ENCODE measurements at regions not wholly inside any gene's neighbourhood (a gene's known extent, or its start where the extent isn't known, plus 50 kb on each side); places are given as distances from the start of the nearest gene placed in this dataset.

DNA sequence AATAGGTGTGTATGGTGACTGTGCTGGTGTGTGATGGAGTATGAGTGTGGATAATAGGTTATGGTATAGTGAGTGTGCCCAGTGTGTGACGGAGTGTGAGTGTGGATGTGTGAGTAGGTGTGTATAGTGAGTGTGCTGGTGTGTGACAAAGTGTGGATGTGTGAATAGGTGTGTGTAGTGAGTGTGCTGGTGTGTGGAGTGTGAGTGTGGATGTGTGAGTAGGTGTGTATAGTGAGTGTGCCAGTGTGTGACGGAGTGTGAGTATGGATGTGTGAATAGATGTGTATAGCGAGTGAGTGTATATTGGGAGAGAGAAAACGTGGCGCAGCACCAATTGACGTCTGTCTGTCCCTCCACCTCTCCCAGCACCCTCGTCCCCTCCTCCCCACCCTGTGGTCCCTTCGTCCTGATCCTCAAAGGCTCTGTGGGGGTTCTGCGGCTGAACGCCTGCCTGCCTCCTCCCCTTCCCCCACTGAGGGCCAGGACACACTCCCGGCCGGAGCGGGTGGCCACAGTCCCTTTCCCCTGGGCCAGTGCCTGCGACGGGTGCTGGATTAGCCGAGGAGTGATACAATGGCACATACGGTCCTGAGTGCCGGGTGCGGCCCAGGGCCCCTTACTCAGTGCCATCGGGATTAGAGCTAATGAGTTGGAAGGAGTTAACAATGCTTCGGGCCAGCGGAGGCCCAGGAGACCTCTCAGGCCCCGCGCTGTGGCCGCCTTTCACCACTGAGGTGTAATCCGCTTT, 160.0 kb downstream of the MRM1 start:
- DNase-seq: no peak

DNA sequence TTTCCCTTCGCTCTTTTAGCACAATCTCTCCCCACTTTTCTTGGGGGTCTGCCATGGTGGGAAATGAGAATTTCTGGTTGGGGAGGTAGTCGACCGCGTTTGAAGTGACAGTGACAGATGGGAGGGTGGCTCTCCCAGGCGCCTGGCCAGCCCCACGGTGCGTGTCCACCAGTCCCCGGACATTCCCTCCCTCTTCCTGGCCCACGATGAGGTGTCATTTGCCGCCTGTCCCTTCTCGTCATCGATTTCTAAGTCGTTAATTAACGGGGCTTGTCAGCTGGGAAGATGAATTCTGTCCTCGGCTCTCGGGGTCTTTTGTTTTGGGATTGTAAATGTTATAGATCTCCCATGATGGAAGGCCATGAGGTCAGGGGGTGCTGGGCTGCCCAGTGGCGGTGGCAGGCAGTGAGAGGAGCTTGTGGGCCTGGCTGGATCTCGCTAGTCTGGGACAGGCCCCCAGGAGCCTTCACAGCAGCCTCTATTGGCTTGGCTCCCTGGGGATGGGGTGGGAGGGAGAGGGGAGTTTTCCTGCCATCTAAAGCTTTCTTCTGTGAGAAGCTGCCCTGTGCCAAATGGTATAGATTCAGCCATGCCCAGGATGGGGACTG, 164.2 kb downstream of the MRM1 start:
- DNase-seq: no peak

DNA sequence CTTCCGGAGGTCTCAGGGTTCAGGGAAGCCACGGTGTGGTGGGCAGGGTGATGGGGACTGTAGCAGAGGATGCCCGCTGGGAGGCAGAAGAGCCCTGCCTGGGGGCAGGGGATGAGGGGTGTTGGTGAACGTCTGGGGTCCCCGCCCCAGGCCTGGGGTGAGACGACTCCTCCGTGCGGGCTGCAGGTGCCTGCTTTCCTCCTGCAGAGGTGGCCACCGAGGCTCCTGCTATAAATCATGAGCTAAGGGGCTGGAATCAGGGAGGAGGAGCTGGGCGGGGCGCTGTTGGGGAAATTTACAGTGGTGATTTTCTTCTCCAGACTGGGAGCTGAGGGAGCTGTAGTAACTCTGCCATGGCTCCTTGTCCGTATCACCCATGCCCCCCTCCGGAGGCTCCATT, 167.0 kb downstream of the MRM1 start:
- no peak for DNase-seq

DNA sequence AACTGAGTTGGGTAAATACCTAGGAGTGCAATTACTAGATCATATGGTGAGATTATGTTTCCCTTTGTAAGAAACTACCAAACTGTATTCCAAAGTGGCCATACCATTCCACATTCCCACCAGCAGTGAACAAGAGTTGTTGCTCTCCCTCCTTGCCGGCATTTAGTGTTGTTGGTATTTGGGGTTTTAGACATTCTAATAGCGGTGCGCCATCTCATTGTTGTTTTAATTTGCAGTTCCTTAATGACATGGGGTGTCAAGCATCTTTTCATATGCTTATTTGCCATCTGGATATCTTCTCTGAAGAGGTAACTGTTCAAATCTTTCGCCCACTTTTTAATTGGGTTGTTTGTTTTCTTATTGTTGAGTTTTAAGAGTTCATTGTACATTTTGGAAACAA, 164.2 kb upstream of the LHX1 start:
- DNase-seq: peak; percentile 65

DNA sequence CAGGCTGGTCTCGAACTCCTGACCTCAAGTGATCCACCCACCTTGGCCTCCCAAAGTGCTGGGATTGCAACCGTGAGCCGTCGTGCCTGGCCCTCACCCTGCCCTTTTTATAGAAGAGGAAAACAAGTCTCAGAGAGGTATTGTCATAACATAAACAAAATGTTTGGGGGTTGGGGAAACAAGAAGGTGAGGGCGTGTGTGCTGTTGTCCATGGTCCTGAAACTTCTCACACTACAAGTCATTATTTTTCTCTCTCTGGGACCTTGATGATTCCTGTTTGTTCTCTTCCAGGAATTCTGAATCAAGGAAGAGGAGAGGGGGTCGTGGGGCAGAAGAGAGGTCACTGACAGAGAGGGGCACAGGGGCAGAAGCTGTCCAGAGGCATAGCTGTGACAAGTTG, 160.2 kb upstream of the LHX1 start:
- no peak for DNase-seq

DNA sequence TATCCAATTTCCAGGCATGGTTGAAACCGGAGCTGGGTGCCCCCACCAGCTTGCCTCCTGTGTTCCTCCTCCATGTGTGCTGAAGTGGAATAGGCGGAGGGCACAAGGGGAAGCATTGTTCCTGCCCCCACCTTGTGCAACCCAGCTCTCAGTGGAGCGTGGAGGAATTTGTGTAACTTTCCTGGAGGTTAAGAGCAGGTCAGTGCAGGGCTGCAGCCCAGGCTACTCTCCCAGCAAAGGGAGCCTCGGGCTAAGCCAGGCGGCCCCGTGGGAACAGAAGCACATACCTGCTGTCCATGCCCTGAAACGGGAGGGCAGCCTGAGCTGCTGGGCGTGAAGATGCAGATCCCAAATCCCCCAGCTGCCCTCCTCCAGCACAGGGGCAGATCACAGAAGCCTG, 158.8 kb upstream of the LHX1 start:
- DNase-seq: peak; percentile 48

DNA sequence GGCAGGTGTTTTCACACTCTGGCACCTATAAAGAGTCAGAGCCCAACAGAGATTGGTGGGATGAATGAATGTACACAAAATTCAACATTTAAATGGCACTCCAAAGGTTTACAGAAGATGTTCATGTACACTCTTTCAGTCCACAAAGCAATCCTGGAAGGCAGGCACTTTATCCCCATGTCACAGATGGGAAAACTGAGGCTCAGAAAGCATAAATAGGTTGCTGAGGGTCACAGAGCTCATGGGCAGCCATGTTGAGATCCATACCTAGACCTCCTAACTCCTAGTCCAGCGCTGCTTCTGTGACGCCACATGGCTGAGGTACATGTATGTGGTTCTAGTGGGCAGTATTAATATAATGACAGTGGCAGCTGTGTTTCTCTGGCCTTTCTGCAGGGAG, 157.7 kb upstream of the LHX1 start:
- no peak for DNase-seq

DNA sequence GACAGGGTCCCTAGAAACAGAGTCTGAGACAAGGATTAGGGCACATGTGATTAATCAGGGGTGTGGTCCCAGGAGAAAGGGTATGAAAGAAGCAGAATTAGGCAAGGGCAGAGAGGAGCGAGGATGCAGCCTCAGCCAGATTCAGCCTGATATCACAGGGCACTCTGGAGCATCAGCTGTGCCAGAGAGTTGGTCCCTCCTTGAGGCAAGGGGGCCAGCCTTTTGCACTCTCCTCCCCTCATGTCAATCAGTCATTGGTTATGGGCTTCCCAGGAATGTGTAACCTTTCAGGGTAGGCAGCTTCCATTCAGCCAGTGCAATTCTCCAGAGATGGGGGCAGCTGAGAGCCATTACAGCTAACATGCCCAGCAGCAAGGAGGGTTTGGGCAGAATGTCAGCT, 152.6 kb upstream of the LHX1 start:
- DNase-seq: no peak

DNA sequence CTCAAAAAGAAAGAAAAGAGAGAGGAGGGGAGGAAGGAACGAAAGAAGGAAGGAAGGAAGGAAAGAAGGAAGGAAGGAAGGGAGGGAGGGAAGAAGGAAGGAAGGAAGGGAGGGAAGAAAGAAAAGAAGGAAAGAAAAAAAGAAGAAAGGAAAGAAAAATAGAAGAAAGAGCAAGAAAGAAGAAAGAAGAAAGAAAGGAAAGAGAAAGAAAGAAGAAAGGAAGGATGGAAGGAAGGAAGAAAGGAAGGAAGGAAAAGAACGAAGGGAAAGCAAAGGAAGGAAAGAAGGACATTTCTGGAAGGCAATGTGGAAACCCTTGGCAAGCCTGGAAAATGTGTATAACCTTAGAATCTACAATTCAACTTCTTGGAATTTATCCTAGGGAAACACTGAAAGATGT, 150.4 kb upstream of the LHX1 start:
- no peak for DNase-seq

DNA sequence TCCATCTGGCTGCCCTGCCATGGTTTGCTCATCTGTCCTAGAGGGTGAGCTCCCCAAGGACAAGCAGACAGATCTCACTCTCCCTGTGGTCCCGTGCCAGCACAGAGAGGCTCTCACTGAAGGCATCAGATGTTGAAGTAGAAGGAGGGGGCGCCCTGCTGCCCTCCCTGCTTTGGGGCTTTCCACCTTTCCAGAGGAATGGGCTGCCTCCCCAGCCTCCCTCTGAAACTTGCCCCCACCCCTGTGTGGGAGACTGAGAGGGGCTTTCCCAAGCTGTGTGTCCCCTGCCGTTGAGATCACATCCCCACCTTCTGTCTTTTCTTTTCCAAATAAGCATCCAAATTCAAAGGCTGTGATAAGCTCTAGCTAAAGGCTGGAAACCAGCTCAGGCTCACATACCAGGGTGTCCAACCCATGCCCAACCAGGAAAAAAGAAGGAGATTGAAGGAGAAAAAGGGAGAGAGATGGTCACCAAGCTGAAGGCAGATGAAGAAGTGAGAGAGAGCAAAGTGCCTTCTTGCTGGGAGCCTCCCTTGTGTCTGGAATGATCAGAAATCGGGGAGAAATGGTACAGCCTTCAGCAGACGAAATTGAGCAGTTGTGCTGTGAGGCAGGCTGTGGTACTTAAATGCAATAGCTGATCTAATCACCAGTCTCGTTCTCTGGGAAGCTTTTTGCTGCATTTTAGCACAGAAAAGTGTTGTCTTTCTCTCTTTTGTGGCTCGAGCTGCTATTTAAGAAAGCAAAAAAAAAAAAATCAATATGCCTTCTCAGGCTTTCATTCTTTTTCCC, 145.9 kb upstream of the LHX1 start:
- DNase-seq: no peak

DNA sequence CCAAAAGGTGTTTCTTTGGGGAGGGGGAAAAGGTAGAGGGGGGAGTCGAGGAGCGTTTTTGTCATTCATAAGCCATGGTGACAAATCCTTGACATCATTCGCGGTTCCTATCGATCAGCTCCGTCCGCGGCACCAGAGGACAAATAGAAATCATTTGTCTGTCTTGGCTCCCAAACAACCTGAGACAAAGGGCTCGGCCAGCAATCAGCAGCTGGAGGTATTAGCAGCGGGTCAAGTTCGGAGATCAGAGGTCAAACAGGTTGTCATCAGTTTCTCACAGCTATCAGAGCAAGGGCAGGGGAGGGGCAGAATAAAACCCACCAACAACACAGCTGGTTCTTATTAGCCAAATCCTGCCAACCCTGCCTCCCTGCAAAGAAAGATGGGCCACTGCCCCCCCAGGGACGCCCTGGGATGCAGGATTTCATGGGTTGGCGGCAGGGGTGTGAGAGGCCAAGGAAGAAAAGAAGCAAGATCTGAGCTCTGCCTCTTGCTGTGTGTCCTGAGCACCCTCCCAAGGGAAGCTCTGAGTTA, 145.3 kb upstream of the LHX1 start:
- no peak for DNase-seq

DNA sequence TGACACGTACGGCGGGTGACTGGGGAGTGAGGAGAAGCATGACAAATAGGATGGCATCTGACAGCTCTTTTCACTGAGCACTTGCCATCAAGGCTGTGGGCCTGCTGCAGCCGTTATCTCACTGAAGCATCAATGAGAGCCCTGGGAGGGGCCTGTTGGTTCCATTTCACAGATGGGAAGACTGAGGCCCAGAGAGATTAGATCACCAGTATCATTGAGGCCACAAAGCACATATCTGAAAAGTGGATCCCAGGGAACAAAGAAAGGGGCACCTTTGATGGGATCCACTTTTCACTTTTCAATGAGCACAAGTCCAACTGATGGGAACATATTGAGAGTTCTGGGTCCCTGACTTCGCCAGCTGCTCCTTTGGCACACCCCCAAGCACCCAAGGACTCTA, 144.4 kb upstream of the LHX1 start:
- DNase-seq: no peak

DNA sequence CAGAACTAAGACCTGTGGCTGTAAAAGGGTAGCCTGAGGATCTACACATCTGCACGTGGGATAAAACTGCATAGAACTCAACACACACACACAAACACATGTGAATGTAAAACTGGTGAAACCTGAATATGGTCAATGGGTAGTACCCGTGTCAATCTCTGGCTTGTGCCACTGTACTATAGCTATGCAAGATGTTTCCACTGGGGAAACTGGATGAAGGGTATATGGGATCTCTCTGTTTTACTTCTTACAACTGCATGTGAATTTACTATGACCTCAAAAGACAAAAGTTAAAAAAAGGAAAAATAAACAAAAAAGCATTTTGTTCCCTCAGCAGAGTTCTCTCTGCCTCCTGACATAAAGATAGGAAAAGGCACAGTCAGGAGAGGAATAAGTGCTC, 143.3 kb upstream of the LHX1 start:
- no peak for DNase-seq

DNA sequence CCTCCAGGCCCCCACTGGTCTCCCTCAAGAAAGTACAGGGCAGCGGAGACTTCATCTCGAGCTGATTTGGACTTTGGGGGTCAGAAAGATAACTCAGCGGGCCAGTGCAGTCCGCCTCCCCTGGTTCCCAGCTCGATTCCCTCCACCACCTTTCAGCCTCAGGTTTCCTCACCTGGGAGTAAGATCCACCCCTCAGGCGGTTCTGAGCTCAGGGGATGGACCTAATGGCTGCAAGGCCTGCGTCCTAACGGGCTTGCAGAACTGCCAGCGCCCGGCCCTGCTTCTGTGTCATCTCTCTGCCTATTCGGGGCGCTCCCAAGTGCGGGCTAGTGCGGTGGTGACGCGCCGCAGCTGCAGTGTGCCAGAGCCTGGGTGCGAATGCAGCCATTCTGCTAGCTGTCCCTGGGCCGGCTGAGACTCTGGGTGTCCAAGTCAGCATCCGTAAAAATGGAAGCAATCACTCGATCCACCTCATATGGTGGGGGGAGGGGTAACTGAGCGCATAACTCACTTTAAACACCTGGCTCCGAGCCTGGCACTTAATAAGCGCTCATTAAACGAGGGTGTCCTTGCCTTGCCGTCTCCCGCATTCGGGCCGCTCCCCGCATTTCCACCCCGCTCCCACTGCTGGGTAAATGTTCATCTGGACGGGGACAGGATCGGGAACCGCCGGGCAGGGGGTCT, 129.6 kb upstream of the LHX1 start:
- DNase-seq: no peak

DNA sequence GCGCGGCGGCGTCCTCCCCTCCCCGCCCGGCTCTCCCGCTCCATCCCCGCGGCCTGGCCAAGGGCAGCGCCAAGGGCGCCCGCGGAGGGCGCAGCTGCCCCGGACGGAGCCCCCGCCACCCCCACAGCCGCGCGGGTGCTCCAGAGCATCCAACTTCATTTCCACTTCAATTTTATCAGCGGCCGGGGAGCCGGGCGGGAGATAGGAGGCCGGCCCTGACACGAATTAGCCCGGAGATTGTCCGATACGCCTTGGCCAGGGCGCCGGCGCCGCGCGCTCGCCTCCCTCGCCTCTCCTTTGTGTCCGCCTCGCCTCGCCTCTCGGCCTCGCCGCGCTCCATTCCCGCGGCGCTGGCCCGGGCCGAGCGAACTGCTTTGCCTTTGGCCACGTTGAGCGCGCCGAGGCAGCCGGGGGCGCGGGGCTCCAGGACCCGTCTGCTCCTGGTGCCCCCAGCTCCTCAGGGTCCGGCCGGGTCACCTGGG, 129.1 kb upstream of the LHX1 start:
- DNase-seq: peak; percentile 30

DNA sequence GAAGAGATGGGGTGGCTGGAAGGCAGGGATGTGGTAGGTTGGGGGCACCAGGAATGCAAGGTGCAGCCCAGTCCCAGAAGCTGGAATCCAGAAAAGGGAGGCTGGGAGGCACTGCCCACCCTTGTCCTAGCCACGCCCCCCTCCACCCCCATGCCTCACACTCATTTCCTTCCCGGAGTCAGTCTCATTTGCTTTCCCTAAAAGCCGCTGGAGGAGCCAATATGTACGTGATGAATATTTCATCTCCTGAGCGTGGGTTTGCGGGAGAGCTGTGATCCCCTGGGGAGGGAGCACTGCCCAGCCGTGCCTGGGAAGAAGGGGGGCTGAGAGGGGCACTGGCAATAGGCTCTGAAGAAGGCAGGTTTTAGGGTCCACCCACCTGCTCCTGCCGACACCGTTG, 124.5 kb upstream of the LHX1 start:
- DNase-seq: no peak

DNA sequence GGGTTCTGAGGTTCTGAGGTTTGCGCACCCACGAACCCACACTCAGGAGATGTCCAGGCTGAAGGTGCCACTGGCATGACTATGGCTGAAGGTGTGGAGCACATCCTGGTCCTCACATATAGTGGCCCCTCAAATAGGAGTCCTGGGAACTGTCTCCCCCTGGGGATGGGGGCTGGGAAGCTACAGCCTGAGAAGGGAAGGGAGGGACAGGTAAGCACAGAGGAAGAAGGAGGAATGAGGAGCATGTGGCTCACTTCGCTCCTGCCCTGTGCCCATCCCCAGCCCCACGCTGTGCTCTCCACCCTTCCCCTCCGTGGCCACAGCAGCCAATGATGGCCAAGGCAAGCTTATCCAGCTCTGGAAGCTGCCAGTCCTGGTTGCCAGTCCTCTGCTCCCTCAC, 123.9 kb upstream of the LHX1 start:
- no peak for DNase-seq

DNA sequence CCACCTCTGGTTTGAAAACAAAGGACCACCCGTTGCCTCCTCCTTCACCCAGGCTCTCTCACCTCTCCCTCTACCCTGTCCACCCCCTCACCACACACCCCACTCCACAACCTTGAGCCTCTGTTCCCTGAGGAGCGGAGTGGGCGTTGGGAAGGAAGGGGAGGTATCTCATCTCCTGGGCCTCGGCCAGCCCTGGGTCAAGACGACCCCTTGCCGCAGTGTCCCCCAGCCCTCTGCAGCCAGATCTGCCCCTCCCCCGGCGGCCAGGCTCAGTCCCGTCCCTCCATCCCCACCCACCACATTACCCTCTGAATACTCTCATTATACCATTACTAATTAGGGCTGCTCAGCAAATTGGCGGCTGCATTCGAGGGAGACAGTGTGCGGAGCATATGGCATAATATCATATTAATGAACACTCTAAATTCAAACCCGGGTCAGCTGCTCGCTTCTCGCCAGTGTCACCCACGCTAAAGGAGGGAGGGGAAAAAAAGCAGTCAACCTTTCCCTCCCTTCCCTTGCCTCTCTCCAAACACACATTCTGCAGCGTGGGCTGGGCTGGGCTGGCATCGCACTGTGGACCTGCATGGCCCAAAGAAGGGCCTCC, 123.2 kb upstream of the LHX1 start:
- no peak for DNase-seq

DNA sequence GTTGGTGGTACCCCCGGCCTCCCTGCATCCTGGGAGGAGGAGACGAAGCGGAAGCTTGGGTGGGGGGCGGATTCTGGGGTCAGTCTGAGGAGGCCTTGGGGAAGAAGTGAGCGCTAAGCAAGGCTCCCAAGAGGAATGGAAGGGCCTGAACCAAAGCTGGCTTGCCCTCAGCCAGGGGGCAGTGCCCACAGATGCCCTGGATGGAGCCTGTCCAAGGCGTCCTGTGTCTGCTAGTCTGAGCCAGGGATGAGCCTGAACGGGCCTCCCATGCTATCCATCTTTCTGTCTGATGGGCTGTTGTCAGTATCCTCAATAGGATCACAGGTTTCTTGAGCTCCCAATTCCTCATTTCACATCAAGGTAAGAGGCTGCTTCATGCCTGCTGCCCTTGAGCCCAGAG, 122.3 kb upstream of the LHX1 start:
- DNase-seq: no peak

DNA sequence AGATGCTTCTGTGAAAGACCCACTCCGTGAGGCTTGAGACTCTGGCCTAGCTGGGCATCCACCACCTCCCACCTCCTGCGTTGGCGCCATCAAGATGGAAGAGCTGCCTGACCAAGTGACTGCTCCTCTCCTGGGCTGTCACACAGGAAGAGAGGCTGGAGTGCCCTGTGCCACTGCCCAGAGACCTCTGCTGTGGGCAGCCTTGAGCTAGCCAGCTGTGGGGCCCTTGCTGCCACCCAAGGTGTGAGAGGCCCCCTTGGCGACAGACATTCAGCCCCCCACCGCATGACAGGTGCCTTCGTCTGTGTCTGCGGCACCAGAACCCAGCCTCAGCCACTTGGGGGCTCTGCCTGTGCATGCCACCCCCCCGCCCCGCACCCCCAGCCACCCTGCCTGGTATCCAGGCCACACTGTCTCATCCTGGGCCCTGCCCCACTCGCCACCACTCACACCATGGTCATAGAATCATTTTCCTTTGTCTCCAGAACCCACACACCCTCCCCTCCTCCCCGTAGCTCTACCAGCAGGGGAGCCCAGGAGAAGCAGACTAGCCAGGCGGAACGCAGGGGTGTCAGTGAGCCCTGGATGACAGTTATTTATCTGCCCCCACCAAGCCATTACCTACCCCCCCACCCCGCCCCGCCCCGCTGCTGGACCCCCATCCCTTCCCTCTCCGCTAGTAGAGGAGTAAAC, 120.9 kb upstream of the LHX1 start:
- no peak for DNase-seq

DNA sequence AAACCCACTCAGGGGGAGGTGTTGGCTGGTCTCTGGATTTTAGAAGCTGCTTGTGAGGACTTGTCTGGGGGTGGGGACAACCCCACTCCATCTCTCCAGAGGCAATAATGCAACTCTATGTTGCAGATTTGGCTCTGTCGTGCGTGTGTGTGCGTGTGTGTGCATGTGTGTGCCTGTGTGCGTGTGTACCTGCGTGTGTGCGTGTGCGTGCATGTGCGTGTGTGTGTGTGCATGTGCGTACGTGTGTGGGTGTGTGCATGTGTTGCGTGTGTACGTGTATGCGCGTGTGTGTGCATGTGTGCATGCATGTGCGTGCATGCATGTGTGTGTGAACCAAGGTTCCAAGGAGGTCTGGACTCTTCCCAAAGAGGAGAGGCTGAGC, 120.4 kb upstream of the LHX1 start:
- DNase-seq: no peak

DNA sequence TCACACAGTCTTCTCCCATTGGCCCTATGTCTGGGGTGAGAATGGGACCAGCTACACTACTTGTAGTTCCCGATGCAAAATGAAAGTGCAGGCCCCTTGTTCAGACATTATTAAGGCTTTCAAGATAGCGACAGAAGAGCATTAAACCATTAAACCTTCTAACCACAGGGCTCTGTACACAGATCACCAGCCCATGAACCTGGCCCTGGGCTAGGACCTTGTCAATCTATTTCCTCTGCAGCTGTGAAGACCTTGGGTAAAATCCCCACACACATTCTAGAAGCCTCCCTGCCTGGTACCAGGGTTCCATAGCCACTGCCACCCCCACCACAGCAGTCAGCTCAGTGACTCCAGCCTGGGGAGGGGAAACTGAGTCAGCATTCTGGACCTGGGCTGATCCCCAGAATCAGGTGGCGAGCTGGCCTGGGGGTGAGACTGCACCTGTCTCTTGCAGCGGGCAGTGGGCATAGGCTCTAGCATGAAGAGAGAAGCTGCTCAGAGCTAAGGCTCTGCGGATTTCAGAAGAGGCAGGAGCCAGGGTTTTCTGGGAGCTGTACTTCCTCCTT, 119.7 kb upstream of the LHX1 start:
- DNase-seq: no peak
